Neural cell (in vitro differentiated cells): ENCODE measurements at regions not wholly inside any gene's neighbourhood (a gene's known extent, or its start where the extent isn't known, plus 50 kb on each side); places are given as distances from the start of the nearest gene placed in this dataset.

Experiments
- H2AFZ ChIP-seq: fragments of 200-600, 300-800 bp; sonication (generic), shearing (Covaris generic); 2 replicates; pipeline ENCODE4 v1.6.0; 2014; ENCODE audit warnings: low read depth, mild to moderate bottlenecking, antibody characterized with exemption, low read length, moderate library complexity
- H3F3A ChIP-seq: fragments of 200-600 bp; shearing (Covaris generic); 2 replicates; pipeline ENCODE4 v1.6.1; 2016; ENCODE audit warnings: mild to moderate bottlenecking, moderate library complexity, mixed read lengths, antibody characterized with exemption, low read length; ENCODE audit not compliant: insufficient read depth, poor library complexity, severe bottlenecking
- H3K27ac ChIP-seq: fragments of 200-600, 300-800 bp; sonication (generic), shearing (Covaris generic); 2 replicates; pipeline ENCODE4 v1.5.1; 2014; ENCODE audit warnings: mild to moderate bottlenecking, low read length, moderate library complexity
- H3K27me3 ChIP-seq: fragments of 300-800, 200-600 bp; sonication (generic), shearing (Covaris generic); 2 replicates; pipeline ENCODE4 v1.6.0; 2014; ENCODE audit warnings: mild to moderate bottlenecking, low read depth, low read length, moderate library complexity; ENCODE audit not compliant: insufficient read depth
- H3K36me3 ChIP-seq: fragments of 300-800, 200-600 bp; sonication (generic), shearing (Covaris generic); 2 replicates; pipeline ENCODE4 v1.5.1; 2014; ENCODE audit warnings: mild to moderate bottlenecking, antibody characterized with exemption, low read length, moderate library complexity; ENCODE audit not compliant: insufficient read depth
- H3K4me2 ChIP-seq: fragments of 300-800, 200-600 bp; sonication (generic), shearing (Covaris generic); 2 replicates; pipeline ENCODE4 v1.6.0; 2014; ENCODE audit warnings: mild to moderate bottlenecking, low read length
- H3K4me3 ChIP-seq: fragments of 300-800, 200-600 bp; sonication (generic), shearing (Covaris generic); 2 replicates; pipeline ENCODE4 v1.5.1; 2014; ENCODE audit warnings: mild to moderate bottlenecking, low read length, moderate library complexity
- H3K79me2 ChIP-seq: fragments of 200-600 bp; shearing (Covaris generic); replicated peaks from 2 replicates; pipeline ENCODE4 v1.6.0; 2014; ENCODE audit warnings: mild to moderate bottlenecking, low read length, moderate library complexity; ENCODE audit not compliant: insufficient read depth
- H3K9ac ChIP-seq: fragments of 300-800, 200-600 bp; sonication (generic), shearing (Covaris generic); 2 replicates; pipeline ENCODE4 v1.6.1; 2016; ENCODE audit warnings: mild to moderate bottlenecking, low read length, mixed read lengths
- H3K9me2 ChIP-seq: fragments of 200-600 bp; shearing (Covaris generic); 2 replicates; pipeline ENCODE4 v1.6.1; 2016; ENCODE audit warnings: mild to moderate bottlenecking, low read length, mixed read lengths; ENCODE audit not compliant: insufficient read depth
- H3K9me3 ChIP-seq: fragments of 200-600, 300-800 bp; sonication (generic), shearing (Covaris generic); 2 replicates; pipeline ENCODE4 v1.6.1; 2016; ENCODE audit warnings: mild to moderate bottlenecking, mixed run types, low read length, moderate library complexity, mixed read lengths
- H4K20me1 ChIP-seq: fragments of 200-600 bp; shearing (Covaris generic); 2 replicates; pipeline ENCODE4 v1.6.1; 2016; ENCODE audit warnings: mild to moderate bottlenecking, mixed run types; ENCODE audit not compliant: insufficient read depth
- EP300 ChIP-seq: fragments of 450-650 bp; conservative IDR thresholded peaks from 2 replicates; pipeline ENCODE4 v1.6.1; 2014; ENCODE audit warnings: antibody characterized with exemption, mild to moderate bottlenecking, moderate library complexity; ENCODE audit not compliant: poor library complexity, severe bottlenecking
- EZH2 ChIP-seq: fragments of 200-600, 300-800 bp; shearing (Covaris generic), sonication (generic); IDR thresholded peaks from 2 replicates; pipeline ENCODE4 v1.6.1; 2014; ENCODE audit warnings: antibody characterized with exemption, low read length, borderline replicate concordance, mild to moderate bottlenecking; ENCODE audit not compliant: insufficient read depth, poor library complexity, severe bottlenecking
- MXI1 ChIP-seq: fragments of 450-650 bp; conservative IDR thresholded peaks from 2 replicates; pipeline ENCODE4 v1.6.1; 2014; ENCODE audit warnings: antibody characterized with exemption, mild to moderate bottlenecking; ENCODE audit not compliant: poor library complexity, severe bottlenecking
- POLR2AphosphoS5 ChIP-seq: IDR thresholded peaks from 2 replicates; pipeline ENCODE4 v1.6.1; 2012
- RAD21 ChIP-seq: fragments of 450-650 bp; conservative IDR thresholded peaks from 2 replicates; pipeline ENCODE4 v1.6.1; 2014; ENCODE audit warnings: antibody characterized with exemption, mild to moderate bottlenecking, moderate library complexity
- SMC3 ChIP-seq: fragments of 450-650 bp; conservative IDR thresholded peaks from 2 replicates; pipeline ENCODE4 v1.6.1; 2014; ENCODE audit warnings: antibody characterized with exemption, mild to moderate bottlenecking, moderate library complexity; ENCODE audit not compliant: poor library complexity
- TAF1 ChIP-seq: IDR thresholded peaks from 2 replicates; pipeline ENCODE4 v1.6.1; 2012; ENCODE audit warnings: low read depth
- TF ChIP-seq, protein P1 (sequence below): IDR thresholded peaks from 2 replicates; pipeline ENCODE4 v1.6.1; 2012; ENCODE audit warnings: borderline replicate concordance
- TF ChIP-seq, protein P2 (sequence below): fragments of 450-650 bp; IDR thresholded peaks from 2 replicates; pipeline ENCODE4 v1.5.1; 2014; ENCODE audit warnings: antibody characterized with exemption, mild to moderate bottlenecking, moderate library complexity; ENCODE audit not compliant: poor library complexity, severe bottlenecking

GRCh38 chr11:23778971-23779370 is 717.9 kb upstream of the LUZP2 start:
- no peak overlapping the region for H3K27ac ChIP-seq
- no peak overlapping the region for H3K9ac ChIP-seq
- no peaks in the 10 kb centered on the region for H3K27me3 ChIP-seq
- H3K36me3 ChIP-seq: no peaks in the 10 kb centered on the region
- no peak overlapping the region for H3K4me2 ChIP-seq
- no peaks in the 10 kb centered on the region for H3K9me2 ChIP-seq
- no peaks in the 10 kb centered on the region for H3F3A ChIP-seq
- no peaks in the 10 kb centered on the region for H4K20me1 ChIP-seq
- no peak overlapping the region for H3K4me3 ChIP-seq
- H3K79me2 ChIP-seq: no peaks in the 10 kb centered on the region
- no peaks in the 10 kb centered on the region for H3K9me3 ChIP-seq
- H2AFZ ChIP-seq: no peak overlapping the region
- TF ChIP-seq, protein P1, sequence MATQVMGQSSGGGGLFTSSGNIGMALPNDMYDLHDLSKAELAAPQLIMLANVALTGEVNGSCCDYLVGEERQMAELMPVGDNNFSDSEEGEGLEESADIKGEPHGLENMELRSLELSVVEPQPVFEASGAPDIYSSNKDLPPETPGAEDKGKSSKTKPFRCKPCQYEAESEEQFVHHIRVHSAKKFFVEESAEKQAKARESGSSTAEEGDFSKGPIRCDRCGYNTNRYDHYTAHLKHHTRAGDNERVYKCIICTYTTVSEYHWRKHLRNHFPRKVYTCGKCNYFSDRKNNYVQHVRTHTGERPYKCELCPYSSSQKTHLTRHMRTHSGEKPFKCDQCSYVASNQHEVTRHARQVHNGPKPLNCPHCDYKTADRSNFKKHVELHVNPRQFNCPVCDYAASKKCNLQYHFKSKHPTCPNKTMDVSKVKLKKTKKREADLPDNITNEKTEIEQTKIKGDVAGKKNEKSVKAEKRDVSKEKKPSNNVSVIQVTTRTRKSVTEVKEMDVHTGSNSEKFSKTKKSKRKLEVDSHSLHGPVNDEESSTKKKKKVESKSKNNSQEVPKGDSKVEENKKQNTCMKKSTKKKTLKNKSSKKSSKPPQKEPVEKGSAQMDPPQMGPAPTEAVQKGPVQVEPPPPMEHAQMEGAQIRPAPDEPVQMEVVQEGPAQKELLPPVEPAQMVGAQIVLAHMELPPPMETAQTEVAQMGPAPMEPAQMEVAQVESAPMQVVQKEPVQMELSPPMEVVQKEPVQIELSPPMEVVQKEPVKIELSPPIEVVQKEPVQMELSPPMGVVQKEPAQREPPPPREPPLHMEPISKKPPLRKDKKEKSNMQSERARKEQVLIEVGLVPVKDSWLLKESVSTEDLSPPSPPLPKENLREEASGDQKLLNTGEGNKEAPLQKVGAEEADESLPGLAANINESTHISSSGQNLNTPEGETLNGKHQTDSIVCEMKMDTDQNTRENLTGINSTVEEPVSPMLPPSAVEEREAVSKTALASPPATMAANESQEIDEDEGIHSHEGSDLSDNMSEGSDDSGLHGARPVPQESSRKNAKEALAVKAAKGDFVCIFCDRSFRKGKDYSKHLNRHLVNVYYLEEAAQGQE: no peak
- no peak for TF ChIP-seq EZH2
- TF ChIP-seq POLR2AphosphoS5: no peak
- TF ChIP-seq RAD21: no peak
- TF ChIP-seq, protein P2, sequence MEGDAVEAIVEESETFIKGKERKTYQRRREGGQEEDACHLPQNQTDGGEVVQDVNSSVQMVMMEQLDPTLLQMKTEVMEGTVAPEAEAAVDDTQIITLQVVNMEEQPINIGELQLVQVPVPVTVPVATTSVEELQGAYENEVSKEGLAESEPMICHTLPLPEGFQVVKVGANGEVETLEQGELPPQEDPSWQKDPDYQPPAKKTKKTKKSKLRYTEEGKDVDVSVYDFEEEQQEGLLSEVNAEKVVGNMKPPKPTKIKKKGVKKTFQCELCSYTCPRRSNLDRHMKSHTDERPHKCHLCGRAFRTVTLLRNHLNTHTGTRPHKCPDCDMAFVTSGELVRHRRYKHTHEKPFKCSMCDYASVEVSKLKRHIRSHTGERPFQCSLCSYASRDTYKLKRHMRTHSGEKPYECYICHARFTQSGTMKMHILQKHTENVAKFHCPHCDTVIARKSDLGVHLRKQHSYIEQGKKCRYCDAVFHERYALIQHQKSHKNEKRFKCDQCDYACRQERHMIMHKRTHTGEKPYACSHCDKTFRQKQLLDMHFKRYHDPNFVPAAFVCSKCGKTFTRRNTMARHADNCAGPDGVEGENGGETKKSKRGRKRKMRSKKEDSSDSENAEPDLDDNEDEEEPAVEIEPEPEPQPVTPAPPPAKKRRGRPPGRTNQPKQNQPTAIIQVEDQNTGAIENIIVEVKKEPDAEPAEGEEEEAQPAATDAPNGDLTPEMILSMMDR: no peak
- TF ChIP-seq EP300: no peak
- TF ChIP-seq MXI1: no peak
- no peak for TF ChIP-seq SMC3
- no peak for TF ChIP-seq TAF1

DNA sequence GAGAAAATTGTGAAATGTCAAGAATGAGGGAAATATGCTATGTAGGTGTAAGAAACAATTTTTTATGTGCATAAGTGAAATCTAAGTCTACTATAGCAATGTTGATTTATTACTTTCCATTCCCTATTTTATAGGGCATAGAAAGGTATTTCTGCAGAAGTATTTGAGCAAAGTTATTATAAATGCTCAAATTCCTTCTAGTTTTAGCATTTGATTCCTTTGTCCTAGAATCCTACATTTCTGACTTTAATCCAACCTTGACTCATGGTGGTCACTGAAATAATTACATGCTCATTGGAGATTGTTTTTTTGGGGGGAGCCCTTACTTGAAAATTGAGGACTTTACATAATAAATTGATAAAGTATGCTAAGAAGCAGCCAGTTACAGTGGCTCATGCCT is 716.6 kb upstream of the LUZP2 start:
- no peak overlapping the region for H3K9ac ChIP-seq
- no peak overlapping the region for H3K4me2 ChIP-seq
- no peaks in the 10 kb centered on the region for H3K9me3 ChIP-seq
- no peaks in the 10 kb centered on the region for H3F3A ChIP-seq
- H4K20me1 ChIP-seq: no peaks in the 10 kb centered on the region
- no peak overlapping the region for H3K4me3 ChIP-seq
- no peak overlapping the region for H2AFZ ChIP-seq
- no peaks in the 10 kb centered on the region for H3K36me3 ChIP-seq
- TF ChIP-seq, protein P1: no peak
- TF ChIP-seq EP300 (no peak), RAD21 (no peak), EZH2 (no peak), SMC3 (no peak), POLR2AphosphoS5 (no peak)
- TF ChIP-seq, protein P2: no peak
- no peaks in the 10 kb centered on the region for H3K27me3 ChIP-seq
- H3K9me2 ChIP-seq: no peaks in the 10 kb centered on the region
- no peak overlapping the region for H3K27ac ChIP-seq
- no peaks in the 10 kb centered on the region for H3K79me2 ChIP-seq
